Left colon (tissue), 2 donors: ENCODE measurements at regions not wholly inside any gene's neighbourhood (a gene's known extent, or its start where the extent isn't known, plus 50 kb on each side); places are given as distances from the start of the nearest gene placed in this dataset.
A peak's percentile ranks its signal among the peaks of the same experiment; 100 is the strongest.
"Not testable (repeated sequence)": the region's sequence is repeated elsewhere in the genome, so short reads cannot be mapped to it uniquely, and the experiment has no call there.

Experiments used
- ATAC-seq: fragments of 200-7000 bp; cut with Tn5 transposase; one replicate; pipeline ENCODE4 v1.9.1; 2020; ENCODE audit warnings: mild to moderate bottlenecking, moderate library complexity
- DNase-seq, 2 donors: peaks; one replicate each; pipeline ENCODE4 v3.0.0-alpha.2; 2020
- intact Hi-C, 2 donors: fragments of 100-400 bp; cut with DNase I in 1 of 2; cut with micrococcal nuclease in 1 of 2; formaldehyde crosslinking; loops; one replicate each; pipeline versions ENCODE4 v1.11.2 to v1.14.0; 2022; cut with DNase I, micrococcal nuclease
- donor health status: DM: no; HTN: no; CAD: no.
- donor health status: DM: yes; HTN: yes; CAD: no.

GRCh38 chr5:67771791-67772190 is 443.8 kb upstream of the PIK3R1 start:
- intact Hi-C loops: no loop called here
- ATAC-seq (no peak), DNase-seq (no peak)

DNA sequence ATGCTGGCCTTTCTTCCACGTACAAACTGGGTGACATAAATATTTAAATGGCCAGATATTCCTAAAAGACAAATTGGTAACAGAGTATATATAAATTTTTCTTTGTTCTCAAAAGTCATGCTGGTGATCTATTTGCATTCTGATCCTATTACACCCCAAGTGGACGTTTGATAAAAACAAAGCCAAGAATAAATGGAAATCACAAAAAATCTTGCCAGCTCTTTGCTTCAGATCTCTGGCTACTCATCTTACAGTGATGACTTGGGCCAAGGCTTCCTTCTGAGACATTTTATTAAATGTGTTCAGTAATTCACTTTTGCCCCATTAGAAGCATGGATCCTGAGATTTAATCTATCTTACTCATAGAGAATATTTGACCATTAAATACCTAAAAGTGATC is 444.3 kb upstream of the PIK3R1 start:
- no peak for DNase-seq
- intact Hi-C loops: no loop called here
- no peak for ATAC-seq

- ATAC-seq (peak; percentile 96), DNase-seq (peak; percentile 14 to 57)
- intact Hi-C loops: no loop called here
These were observed 445.0 kb upstream of the PIK3R1 start for GRCh38 chr5:67770431-67771025.

GRCh38 chr5:67765697-67766096 is 449.9 kb upstream of the PIK3R1 start:
- ATAC-seq (no peak), DNase-seq (no peak)
- intact Hi-C loops: no loop called here

GRCh38 chr5:67757771-67758170 is 457.8 kb upstream of the PIK3R1 start:
- DNase-seq, ATAC-seq, intact Hi-C loops: not testable (repeated sequence)

GRCh38 chr5:67752357-67752708 is 463.2 kb upstream of the PIK3R1 start:
- intact Hi-C loops: no loop called here
- no peak for ATAC-seq
- DNase-seq: no peak

DNA sequence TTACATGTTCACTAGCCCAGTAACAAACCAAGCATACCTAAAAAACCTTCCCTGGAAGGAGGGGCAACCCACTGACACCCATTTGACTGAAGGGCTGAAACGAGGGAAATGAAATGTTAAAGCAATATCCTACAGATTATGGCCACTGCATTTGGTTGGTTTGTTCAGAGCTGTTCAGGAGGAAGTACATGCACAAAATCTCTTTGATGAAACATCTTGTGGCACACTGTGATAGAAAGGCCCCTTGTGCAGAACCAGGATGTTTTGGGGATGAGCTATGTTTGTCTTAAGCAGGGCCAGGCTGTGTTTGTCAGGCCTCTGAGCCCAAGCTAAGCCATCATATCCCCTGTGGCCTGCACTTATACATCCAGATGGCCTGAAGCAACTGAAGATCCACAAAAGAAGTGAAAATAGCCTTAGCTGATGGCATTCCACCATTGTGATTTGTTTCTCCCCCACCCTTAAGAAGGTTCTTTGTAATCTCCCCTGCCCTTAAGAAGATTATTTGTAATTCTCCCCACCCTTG is 467.3 kb upstream of the PIK3R1 start:
- intact Hi-C loops: no loop called here
- ATAC-seq: no peak
- no peak for DNase-seq

- no peak for DNase-seq
- no peak for ATAC-seq
- intact Hi-C loops: no loop called here
These were observed 468.5 kb upstream of the PIK3R1 start for GRCh38 chr5:67747096-67747495.

GRCh38 chr5:67746608-67747007 is 468.9 kb upstream of the PIK3R1 start:
- DNase-seq, ATAC-seq, intact Hi-C loops: not testable (repeated sequence)

DNA sequence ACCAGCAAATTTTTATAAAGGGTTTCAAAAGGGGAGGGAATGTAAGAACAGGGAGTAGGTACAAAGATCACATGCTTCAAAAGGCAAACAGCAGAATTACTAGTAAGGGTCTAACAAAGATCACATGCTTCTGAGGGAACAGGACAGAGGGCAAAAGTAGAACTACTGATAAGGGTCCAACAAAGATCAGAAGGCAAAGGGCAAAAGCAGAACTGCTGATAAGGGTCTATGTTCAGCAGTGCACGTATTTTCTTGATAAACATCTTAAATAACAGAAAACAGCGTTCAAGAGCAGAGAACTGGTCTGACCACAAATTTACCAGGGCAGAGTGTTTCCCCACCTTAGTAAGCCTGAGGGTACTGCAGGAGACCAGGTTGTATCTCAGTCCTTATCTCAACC is 469.5 kb upstream of the PIK3R1 start:
- ATAC-seq (no peak), DNase-seq (no peak)
- intact Hi-C loops: no loop called here

DNA sequence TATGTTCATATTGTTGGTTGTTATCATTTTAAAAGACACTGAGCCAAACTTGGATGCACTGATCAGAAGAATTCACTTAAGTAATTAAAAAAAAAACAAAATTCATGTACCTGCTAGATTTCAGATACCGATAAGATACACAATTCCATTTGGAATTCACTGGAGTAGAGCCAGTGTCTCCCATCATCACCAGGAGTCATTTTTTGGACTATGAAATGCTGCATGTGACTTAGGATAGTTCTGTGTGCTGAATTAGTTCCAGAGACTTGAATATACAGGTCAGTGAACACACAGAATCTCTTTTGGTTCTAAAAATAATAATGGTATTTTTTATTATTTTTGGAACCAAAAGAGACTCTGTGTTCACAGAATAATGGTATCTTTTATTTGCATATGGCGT is 482.6 kb upstream of the PIK3R1 start:
- intact Hi-C loops: no loop called here
- DNase-seq (no peak), ATAC-seq (no peak)

GRCh38 chr5:67732471-67732870 is 483.1 kb upstream of the PIK3R1 start:
- DNase-seq (no peak), ATAC-seq (no peak)
- intact Hi-C loops: no loop called here

- DNase-seq (no peak), ATAC-seq (no peak)
- intact Hi-C loops: no loop called here
These were observed 483.7 kb upstream of the PIK3R1 start for GRCh38 chr5:67731886-67732285.

- intact Hi-C loops: no loop called here
- ATAC-seq (no peak), DNase-seq (no peak)
These were observed 484.6 kb upstream of the PIK3R1 start for GRCh38 chr5:67730917-67731474.

GRCh38 chr5:67728326-67728890 is 487.1 kb upstream of the PIK3R1 start:
- intact Hi-C loops: no loop called here
- ATAC-seq (no peak), DNase-seq (no peak)

- DNase-seq: no peak
- ATAC-seq: no peak
- intact Hi-C loops: no loop called here
These were observed 490.0 kb upstream of the PIK3R1 start for GRCh38 chr5:67725604-67726003.

DNA sequence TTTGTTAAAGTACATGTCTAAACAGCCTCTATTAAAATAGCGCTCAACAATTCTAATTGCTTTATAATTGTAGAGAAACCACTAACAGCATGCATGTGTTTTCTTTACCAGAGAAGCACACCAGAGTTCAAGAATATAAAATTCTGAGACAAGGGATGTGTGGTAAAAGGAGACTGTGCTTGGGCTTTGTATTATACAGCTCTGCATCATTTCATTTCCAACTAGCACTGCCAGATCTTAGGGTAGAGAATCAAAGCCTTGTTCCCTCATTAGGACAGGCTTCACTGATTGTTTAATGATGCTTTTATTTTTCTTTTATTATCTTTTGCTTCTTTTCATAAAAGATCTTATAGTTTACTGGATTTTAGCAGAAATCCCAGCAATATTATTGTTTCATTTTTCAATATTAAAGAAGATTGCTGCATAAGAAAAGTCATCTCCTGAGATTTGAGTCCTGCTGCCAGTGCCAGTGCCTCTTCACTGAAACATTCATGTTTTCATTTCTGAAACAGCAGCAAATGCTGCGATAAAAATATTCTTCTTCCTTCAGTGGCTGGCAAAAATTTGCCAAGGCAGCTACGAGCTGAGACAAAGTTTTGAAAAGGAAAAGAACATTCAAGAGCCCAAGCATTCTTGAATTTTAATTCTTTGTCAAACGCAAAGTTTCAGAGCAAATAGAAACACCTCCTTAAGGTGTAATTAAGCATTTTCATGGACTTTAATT is 491.0 kb upstream of the PIK3R1 start:
- intact Hi-C loops: no loop called here
- no peak for ATAC-seq
- DNase-seq: no peak

DNA sequence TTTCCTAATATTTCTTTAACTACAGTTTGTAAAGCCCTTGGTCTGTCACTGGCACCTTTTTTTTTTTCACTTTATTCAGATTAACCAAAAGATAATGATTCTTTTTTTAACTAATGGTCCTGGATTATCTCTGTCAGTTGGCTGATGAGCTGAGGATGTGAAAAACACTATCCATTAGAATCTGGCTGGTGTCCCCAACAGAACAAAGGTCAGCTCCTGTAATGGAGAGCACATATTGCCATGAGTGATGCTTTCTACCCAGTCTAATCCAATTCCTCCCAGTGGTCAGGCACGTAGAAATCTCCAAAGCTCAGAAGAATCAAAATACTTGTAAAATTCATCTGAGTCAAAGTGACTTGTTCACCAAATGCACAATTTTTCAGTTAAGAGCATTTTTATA is 491.7 kb upstream of the PIK3R1 start:
- no peak for ATAC-seq
- no peak for DNase-seq
- intact Hi-C loops: no loop called here

DNA sequence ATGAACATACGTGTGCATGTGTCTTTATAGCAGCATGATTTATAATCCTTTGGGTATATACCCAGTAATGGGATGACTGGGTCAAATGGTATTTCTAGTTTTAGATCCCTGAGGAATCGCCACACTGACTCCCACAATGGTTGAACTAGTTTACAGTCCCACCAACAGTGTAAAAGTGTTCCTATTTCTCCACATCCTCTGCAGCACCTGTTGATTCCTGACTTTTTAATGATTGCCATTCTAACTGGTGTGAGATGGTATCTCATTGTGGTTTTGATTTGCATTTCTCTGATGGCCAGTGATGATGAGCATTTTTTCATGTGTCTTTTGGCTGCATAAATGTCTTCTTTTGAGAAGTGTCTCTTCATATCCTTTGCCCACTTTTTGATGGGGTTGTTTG is 493.0 kb upstream of the PIK3R1 start:
- intact Hi-C loops, ATAC-seq, DNase-seq: not testable (repeated sequence)

- intact Hi-C loops: no loop called here
- no peak for ATAC-seq
- DNase-seq: no peak
These were observed 495.3 kb upstream of the PIK3R1 start for GRCh38 chr5:67720162-67720772.
